Peyer's patch (tissue), 4 donors: ENCODE measurements at regions not wholly inside any gene's neighbourhood (a gene's known extent, or its start where the extent isn't known, plus 50 kb on each side); places are given as distances from the start of the nearest gene placed in this dataset.
"Not testable (repeated sequence)": the region's sequence is repeated elsewhere in the genome, so short reads cannot be mapped to it uniquely, and the experiment has no call there.

Source experiments
- DNase-seq, 3 donors: peaks; one replicate each; pipeline ENCODE4 v3.0.0-alpha.2; 2017 to 2019
- H3K27ac ChIP-seq, 4 donors: fragments of 200-600 bp; sonication (generic); one replicate each; pipeline ENCODE4 v1.5.1; 2016 to 2019
- H3K27me3 ChIP-seq, 2 donors: fragments of 200-600 bp; sonication (generic); one replicate each; pipeline ENCODE4 v1.5.1; 2019
- H3K36me3 ChIP-seq, 3 donors: fragments of 200-600 bp; sonication (generic); one replicate each; pipeline ENCODE4 v1.5.1; 2016 to 2019
- H3K4me1 ChIP-seq, 4 donors: fragments of 200-600 bp; sonication (generic); one replicate each; pipeline ENCODE4 v1.5.1; 2016 to 2019
- H3K4me3 ChIP-seq, 4 donors: fragments of 200-600 bp; sonication (generic); 1 replicate in 3 of 4; 2 replicates in 1 of 4; pipeline ENCODE4 v1.5.1; 2016 to 2019; ENCODE audit warnings: mild to moderate bottlenecking in 1 of 4
- H3K9me3 ChIP-seq, 4 donors: fragments of 200-600 bp; sonication (generic); one replicate each; pipeline ENCODE4 v1.5.1; 2016 to 2019; ENCODE audit warnings: mild to moderate bottlenecking in 1 of 4
- POLR2A ChIP-seq, 2 donors: fragments of 450-650 bp; IDR thresholded peaks; one replicate each; pipeline ENCODE4 v1.5.1; 2017; ENCODE audit warnings: antibody characterized with exemption in 2 of 2, mild to moderate bottlenecking in 2 of 2, moderate library complexity in 2 of 2
- TF ChIP-seq, protein P1 (sequence below), 6 experiments: fragments of 450-650 bp in 4 of 6; fragments of 200-600 bp in 2 of 6; sonication (generic) in 1 of 6; IDR thresholded peaks; one replicate each; pipeline ENCODE4 v1.5.1; 2017 to 2019; ENCODE audit warnings: antibody characterized with exemption in 6 of 6, mild to moderate bottlenecking in 3 of 6, moderate library complexity in 1 of 6

DNA sequence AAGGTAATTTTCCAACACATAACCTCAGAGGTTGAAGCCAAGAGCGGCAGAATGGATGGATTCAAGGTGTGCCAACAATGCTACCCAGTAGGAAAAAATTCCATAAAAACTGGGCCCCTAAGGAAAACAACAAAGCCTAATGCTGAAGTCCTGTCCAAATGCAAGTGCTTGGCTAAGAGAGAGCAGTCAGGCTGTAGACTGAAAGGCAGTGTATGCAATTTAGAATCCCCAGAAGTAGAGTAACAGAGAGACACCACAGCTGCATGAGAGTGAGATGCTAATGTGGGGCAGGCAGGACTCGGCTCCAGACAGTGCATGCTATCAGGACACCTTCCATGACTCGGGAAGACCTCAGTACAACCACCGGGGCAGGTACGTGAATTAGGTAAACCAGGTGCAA, 124.5 kb downstream of the ZFAND4 start:
- no peak for DNase-seq
- Histone ChIP-seq H3K4me3 (no peak overlapping the region), H3K4me1 (no peaks in the 10 kb centered on the region), H3K27me3 (no peaks in the 10 kb centered on the region), H3K36me3 (peaks cover 0 to 16% (median 0%) of the 10 kb centered on the region in 3 donors), H3K27ac (no peak overlapping the region), H3K9me3 (no peaks in the 10 kb centered on the region)
- TF ChIP-seq, protein P1, sequence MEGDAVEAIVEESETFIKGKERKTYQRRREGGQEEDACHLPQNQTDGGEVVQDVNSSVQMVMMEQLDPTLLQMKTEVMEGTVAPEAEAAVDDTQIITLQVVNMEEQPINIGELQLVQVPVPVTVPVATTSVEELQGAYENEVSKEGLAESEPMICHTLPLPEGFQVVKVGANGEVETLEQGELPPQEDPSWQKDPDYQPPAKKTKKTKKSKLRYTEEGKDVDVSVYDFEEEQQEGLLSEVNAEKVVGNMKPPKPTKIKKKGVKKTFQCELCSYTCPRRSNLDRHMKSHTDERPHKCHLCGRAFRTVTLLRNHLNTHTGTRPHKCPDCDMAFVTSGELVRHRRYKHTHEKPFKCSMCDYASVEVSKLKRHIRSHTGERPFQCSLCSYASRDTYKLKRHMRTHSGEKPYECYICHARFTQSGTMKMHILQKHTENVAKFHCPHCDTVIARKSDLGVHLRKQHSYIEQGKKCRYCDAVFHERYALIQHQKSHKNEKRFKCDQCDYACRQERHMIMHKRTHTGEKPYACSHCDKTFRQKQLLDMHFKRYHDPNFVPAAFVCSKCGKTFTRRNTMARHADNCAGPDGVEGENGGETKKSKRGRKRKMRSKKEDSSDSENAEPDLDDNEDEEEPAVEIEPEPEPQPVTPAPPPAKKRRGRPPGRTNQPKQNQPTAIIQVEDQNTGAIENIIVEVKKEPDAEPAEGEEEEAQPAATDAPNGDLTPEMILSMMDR (IDR thresholded peaks at IDR 0.05): no peak
- TF ChIP-seq POLR2A (IDR thresholded peaks at IDR 0.05): no peak

DNA sequence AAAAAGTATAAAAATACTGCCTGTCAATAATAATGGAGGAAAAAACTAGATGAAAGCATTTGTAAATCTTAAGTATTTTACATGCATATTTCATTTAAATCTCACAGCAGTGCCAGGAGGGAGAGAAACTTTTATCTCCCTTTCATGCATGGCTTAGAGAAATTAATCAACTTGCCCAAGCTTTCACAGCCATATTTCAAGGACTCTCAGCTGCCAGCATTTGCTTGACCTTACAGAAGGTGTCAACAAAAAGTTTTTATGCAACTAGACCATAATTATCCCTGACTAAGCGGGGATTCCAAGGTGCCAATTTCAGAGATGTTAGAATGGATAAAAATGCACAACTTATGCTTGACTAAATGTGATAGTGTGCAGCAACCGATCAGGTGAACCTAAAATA, 125.4 kb downstream of the ZFAND4 start:
- TF ChIP-seq, protein P1 (IDR thresholded peaks at IDR 0.05): no peak
- no peak for TF ChIP-seq POLR2A (IDR thresholded peaks at IDR 0.05)
- Histone ChIP-seq H3K4me3 (no peak overlapping the region), H3K27me3 (no peaks in the 10 kb centered on the region), H3K27ac (no peak overlapping the region), H3K36me3 (peaks cover 0 to 16% (median 0%) of the 10 kb centered on the region in 3 donors), H3K9me3 (no peaks in the 10 kb centered on the region), H3K4me1 (no peaks in the 10 kb centered on the region)
- no peak for DNase-seq

DNA sequence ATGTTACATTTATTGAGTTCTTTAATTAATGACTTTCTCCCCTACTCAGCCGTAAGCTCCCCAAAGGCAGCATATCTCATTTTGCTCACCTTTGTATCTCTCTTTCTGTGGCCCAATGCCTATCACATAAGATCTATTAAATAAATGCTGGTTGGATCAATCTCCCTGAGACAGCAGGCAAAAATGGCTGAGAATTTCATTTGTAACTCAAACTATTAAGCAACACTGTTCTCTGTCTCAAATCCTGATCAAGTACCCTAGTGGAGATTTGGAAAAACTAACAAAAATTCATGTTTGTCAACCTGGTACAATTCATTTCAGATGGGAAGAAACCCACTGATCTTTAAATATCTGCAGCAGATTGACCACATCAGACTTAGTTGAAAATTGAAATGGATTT, 127.4 kb downstream of the ZFAND4 start:
- H3K9me3 ChIP-seq: no peaks in the 10 kb centered on the region
- DNase-seq: no peak
- H3K36me3 ChIP-seq: peaks cover 0 to 10% (median 0%) of the 10 kb centered on the region in 3 donors
- no peaks in the 10 kb centered on the region for H3K4me1 ChIP-seq
- no peaks in the 10 kb centered on the region for H3K27me3 ChIP-seq
- no peak overlapping the region for H3K27ac ChIP-seq
- no peak overlapping the region for H3K4me3 ChIP-seq
- no peak for TF ChIP-seq POLR2A (IDR thresholded peaks at IDR 0.05)
- TF ChIP-seq, protein P1 (IDR thresholded peaks at IDR 0.05): no peak

DNA sequence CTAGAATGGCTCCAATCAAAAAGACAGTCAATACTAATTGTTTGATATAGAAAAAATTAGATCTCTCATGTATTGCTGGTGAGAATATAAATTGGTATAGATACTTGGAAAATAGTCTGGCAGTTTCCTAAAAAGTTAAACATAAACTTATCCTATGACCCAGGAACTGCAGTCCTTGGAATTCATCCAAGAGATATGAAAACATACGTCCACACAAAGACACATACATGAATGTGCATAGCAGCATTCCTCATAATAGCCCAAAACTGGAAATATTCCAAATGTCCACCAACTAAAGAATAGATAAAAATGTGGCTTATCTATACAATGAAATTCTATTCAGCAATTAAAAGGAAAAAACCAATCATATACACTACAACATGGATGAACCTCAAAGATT, 128.4 kb downstream of the ZFAND4 start:
- Histone ChIP-seq H3K27me3 (no peaks in the 10 kb centered on the region), H3K36me3 (peaks cover 0 to 3% (median 0%) of the 10 kb centered on the region in 3 donors), H3K4me1 (no peaks in the 10 kb centered on the region), H3K9me3 (no peaks in the 10 kb centered on the region), H3K4me3 (no peak overlapping the region), H3K27ac (no peak overlapping the region)
- no peak for DNase-seq
- TF ChIP-seq, protein P1 (IDR thresholded peaks at IDR 0.05): no peak
- TF ChIP-seq POLR2A (IDR thresholded peaks at IDR 0.05): no peak

DNA sequence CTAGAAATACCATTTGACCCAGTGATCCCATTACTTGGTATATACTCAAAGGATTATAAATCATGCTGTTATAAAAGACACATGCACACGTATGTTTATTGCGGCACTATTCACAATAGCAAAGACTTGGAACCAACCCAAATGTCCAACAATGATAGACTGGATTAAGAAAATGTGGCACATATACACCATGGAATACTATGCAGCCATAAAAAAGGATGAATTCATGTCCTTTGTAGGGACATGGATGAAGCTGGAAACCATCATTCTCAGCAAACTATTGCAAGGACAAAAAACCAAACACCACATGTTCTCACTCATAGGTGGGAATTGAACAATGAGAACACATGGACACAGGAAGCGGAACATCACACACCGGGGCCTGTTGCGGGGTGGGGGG, 131.5 kb downstream of the ZFAND4 start:
- H3K27me3 ChIP-seq, H3K4me1 ChIP-seq, H3K4me3 ChIP-seq, DNase-seq, H3K27ac ChIP-seq, H3K9me3 ChIP-seq, H3K36me3 ChIP-seq: not testable (repeated sequence)

DNA sequence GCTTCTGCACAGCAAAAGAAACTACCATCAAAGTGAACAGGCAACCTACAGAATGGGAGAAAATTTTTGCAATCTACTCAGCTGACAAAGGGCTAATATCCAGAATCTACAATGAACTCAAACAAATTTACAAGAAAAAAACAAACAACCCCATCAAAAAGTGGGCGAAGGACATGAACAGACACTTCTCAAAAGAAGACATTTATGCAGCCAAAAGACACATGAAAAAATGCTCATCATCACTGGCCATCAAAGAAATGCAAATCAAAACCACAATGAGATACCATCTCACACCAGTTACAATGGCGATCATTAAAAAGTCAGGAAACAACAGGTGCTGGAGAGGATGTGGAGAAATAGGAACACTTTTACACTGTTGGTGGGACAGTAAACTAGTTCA, 132.0 kb downstream of the ZFAND4 start:
- H3K27ac ChIP-seq, H3K4me1 ChIP-seq, H3K27me3 ChIP-seq, H3K4me3 ChIP-seq, H3K36me3 ChIP-seq, DNase-seq, H3K9me3 ChIP-seq: not testable (repeated sequence)

DNA sequence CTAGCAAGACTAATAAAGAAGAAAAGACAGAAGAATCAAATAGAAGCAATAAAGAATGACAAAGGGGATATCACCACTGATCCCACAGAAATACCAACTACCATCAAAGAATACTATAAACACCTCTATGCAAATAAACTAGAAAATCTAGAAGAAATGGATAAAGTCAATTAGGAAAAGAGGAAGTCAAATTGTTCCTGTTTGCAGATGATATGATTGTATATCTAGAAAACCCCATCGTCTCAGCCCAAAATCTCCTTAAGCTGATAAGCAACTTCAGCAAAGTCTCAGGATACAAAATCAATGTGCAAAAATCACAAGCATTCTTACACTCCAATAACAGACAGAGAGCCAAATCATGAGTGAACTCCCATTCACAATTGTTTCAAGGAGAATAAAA, 133.0 kb downstream of the ZFAND4 start:
- not testable (repeated sequence) for DNase-seq, H3K27ac ChIP-seq, H3K27me3 ChIP-seq, H3K9me3 ChIP-seq, H3K4me1 ChIP-seq, H3K36me3 ChIP-seq, H3K4me3 ChIP-seq
